CD4-positive, alpha-beta T cell treated with Interleukin-17A for 4 hours (primary cell): ENCODE measurements at regions not wholly inside any gene's neighbourhood (a gene's known extent, or its start where the extent isn't known, plus 50 kb on each side); places are given as distances from the start of the nearest gene placed in this dataset.

Experiments
- DNase-seq: peaks from one replicate; pipeline ENCODE4 v3.0.0-alpha.2; 2020; ENCODE audit warnings: mixed read lengths

GRCh38 chr18:73962256-73962655 lies 185.4 kb downstream of the FBXO15 start:
- no peak for DNase-seq

- DNase-seq, result no peak
Observed at GRCh38 chr18:73961804-73962203, 185.8 kb downstream of the FBXO15 start.

GRCh38 chr18:73959352-73959751 lies 188.3 kb downstream of the FBXO15 start:
- no peak for DNase-seq

- DNase-seq, result no peak
Observed at GRCh38 chr18:73954268-73954667, 193.4 kb downstream of the FBXO15 start.

GRCh38 chr18:73952296-73952946 lies 195.2 kb downstream of the FBXO15 start:
- DNase-seq, result no peak

- DNase-seq, result no peak
Observed at GRCh38 chr18:73950116-73950700, 197.4 kb downstream of the FBXO15 start.

- DNase-seq, result no peak
Observed at GRCh38 chr18:73948497-73948896, 199.1 kb downstream of the FBXO15 start.

- DNase-seq, result no peak
Observed at GRCh38 chr18:73948084-73948483, 199.6 kb downstream of the FBXO15 start.

GRCh38 chr18:73947180-73947921 lies 200.3 kb downstream of the FBXO15 start:
- DNase-seq, result no peak

- DNase-seq, result no peak
Observed at GRCh38 chr18:73945130-73945792, 202.4 kb downstream of the FBXO15 start.

GRCh38 chr18:73944715-73945114 lies 202.9 kb downstream of the FBXO15 start:
- DNase-seq, result no peak

- DNase-seq, result no peak
Observed at GRCh38 chr18:73943763-73944162, 203.9 kb downstream of the FBXO15 start.

GRCh38 chr18:73942956-73943355 lies 204.7 kb downstream of the FBXO15 start:
- no peak for DNase-seq

- no peak for DNase-seq
Observed at GRCh38 chr18:73942081-73942625, 205.5 kb downstream of the FBXO15 start.

GRCh38 chr18:73940721-73941120 lies 206.9 kb downstream of the FBXO15 start:
- no peak for DNase-seq

GRCh38 chr18:73939391-73939790 lies 208.2 kb downstream of the FBXO15 start:
- no peak for DNase-seq

- no peak for DNase-seq
Observed at GRCh38 chr18:73933685-73934084, 213.9 kb downstream of the FBXO15 start.

GRCh38 chr18:73932976-73933375 lies 214.7 kb downstream of the FBXO15 start:
- DNase-seq, result no peak

- DNase-seq, result no peak
Observed at GRCh38 chr18:73927496-73927895, 220.1 kb downstream of the FBXO15 start.

- no peak for DNase-seq
Observed at GRCh38 chr18:73924836-73925235, 222.8 kb downstream of the FBXO15 start.

- no peak for DNase-seq
Observed at GRCh38 chr18:73924307-73924706, 223.3 kb downstream of the FBXO15 start.

- no peak for DNase-seq
Observed at GRCh38 chr18:73923866-73924265, 223.8 kb downstream of the FBXO15 start.

- no peak for DNase-seq
Observed at GRCh38 chr18:73920033-73920432, 227.6 kb downstream of the FBXO15 start.
